ENCODE measurements at regions not wholly inside any gene's neighbourhood (a gene's known extent, or its start where the extent isn't known, plus 50 kb on each side); places are given as distances from the start of the nearest gene placed in this dataset.

DNA sequence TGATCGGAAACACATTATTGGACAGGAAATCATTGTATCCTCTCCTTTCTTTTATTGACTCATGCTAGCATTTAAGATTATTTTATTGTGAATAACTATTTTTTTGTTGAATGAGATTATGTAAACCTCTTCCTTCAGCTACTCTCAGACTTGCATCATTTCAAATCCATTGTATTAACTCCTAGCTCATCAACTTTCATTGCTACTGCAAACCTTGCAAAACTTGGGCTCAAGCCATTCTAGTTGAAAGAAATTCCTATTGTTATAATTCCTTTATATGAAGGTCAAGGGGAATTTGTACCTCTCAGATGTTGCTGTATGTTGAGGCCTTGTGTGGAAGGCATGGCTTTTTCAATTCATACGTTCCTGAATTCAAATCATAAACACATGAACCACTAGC lies 1764.6 kb downstream of the SUCLG1 start (continued):
- no peak for TF ChIP-seq YY1 (IDR thresholded peaks at IDR 0.05; ENCODE audit: low read depth, low read length)
- TF ChIP-seq YBX1 (IDR thresholded peaks at IDR 0.05) = no peak
- TF ChIP-seq BCL11A (IDR thresholded peaks at IDR 0.05; ENCODE audit: low read depth, low read length) = no peak
- TF ChIP-seq, protein P1, sequence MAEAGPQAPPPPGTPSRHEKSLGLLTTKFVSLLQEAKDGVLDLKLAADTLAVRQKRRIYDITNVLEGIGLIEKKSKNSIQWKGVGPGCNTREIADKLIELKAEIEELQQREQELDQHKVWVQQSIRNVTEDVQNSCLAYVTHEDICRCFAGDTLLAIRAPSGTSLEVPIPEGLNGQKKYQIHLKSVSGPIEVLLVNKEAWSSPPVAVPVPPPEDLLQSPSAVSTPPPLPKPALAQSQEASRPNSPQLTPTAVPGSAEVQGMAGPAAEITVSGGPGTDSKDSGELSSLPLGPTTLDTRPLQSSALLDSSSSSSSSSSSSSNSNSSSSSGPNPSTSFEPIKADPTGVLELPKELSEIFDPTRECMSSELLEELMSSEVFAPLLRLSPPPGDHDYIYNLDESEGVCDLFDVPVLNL (IDR thresholded peaks at IDR 0.05; ENCODE audit: low read depth, low read length) = no peak

DNA sequence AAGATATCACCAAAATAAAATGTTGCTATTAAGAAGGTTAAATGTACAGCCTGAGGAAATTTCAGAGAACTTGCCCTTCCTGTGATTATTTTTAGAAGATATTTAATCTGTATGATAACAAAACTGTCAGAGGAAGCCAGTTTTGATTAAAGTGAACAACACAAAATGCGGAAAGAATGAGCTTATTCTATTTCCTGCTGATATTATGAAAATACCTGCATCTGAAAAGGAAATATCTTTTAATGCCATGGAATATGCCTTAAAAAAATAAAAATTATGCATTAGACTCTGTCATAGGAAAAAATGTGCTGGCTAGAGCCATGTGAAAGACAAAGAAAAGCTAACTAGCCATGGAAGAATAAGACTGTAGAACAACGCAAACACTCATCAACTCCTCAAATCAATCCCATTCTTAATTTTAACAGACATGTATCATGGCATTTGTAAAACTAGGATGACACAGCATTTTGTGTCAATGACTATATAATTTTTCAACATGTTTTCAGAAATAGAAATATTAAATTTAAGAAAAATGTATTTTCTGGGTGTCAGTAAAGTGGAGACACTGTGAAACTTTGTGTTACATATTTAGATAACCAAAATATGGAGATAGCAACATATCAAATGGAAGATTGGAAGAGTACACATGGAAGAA lies 1768.2 kb downstream of the SUCLG1 start:
- Histone ChIP-seq H2AFZ (ENCODE audit: control insufficient read depth, low read depth, low read length) (no peak overlapping the region), H3K4me1 (ENCODE audit: control insufficient read depth, insufficient read depth, low read length) (no peaks in the 10 kb centered on the region), H3K27ac (ENCODE audit: control insufficient read depth, insufficient read depth) (no peak overlapping the region), H3K79me2 (ENCODE audit: control insufficient read depth, insufficient read depth, low read length) (no peaks in the 10 kb centered on the region), H4K20me1 (ENCODE audit: control insufficient read depth, insufficient read depth) (no peaks in the 10 kb centered on the region), H3K4me3 (no peak overlapping the region), H3K27me3 (replicated peaks in 1 of 2; ENCODE audit: control insufficient read depth in 2 of 2, insufficient read depth in 2 of 2, low read length in 1 of 2) (no peaks in the 10 kb centered on the region), H3K9me3 (replicated peaks; ENCODE audit: control insufficient read depth, insufficient read depth, low read length) (no peaks in the 10 kb centered on the region), H3K9ac (ENCODE audit: control insufficient read depth, insufficient read depth, low read length) (no peak overlapping the region), H3K4me2 (ENCODE audit: control insufficient read depth, insufficient read depth) (no peak overlapping the region), H3K36me3 (ENCODE audit: control insufficient read depth in 2 of 2, insufficient read depth in 2 of 2, low read length in 1 of 2) (no peaks in the 10 kb centered on the region)
- DNase-seq (ENCODE audit: low read depth, low spot score) (no peak), ATAC-seq (no peak), FAIRE-seq (no peak)
- ChIA-PET CTCF (no interaction called here), SMC1A (ENCODE audit: uncharacterized antibody, unreplicated experiment) (no interaction called here), RAD21 (ENCODE audit: unreplicated experiment) (no interaction called here), POLR2A (no interaction called here)
- TF ChIP-seq IKZF1 (conservative IDR thresholded peaks at IDR 0.05) (no peak), ZZZ3 (IDR thresholded peaks at IDR 0.05; ENCODE audit: control insufficient read depth, insufficient read length, low read depth) (no peak), SREBF1 (IDR thresholded peaks at IDR 0.05; ENCODE audit: low read length) (no peak), SMC3 (IDR thresholded peaks at IDR 0.05; ENCODE audit: borderline replicate concordance, low read length) (no peak), MXI1 (IDR thresholded peaks at IDR 0.05; ENCODE audit: low read depth, low read length) (no peak), SMAD5 (IDR thresholded peaks at IDR 0.05; ENCODE audit: low read depth) (no peak), BHLHE40 (IDR thresholded peaks at IDR 0.05; ENCODE audit: borderline replicate concordance in 1 of 2, low read depth in 2 of 2, low read length in 1 of 2) (no peak), JUND (IDR thresholded peaks at IDR 0.05; ENCODE audit: low read depth, low read length) (no peak), MEF2B (IDR thresholded peaks at IDR 0.05; ENCODE audit: partially characterized antibody, poor library complexity, severe bottlenecking) (no peak)
- TF ChIP-seq, protein P2, sequence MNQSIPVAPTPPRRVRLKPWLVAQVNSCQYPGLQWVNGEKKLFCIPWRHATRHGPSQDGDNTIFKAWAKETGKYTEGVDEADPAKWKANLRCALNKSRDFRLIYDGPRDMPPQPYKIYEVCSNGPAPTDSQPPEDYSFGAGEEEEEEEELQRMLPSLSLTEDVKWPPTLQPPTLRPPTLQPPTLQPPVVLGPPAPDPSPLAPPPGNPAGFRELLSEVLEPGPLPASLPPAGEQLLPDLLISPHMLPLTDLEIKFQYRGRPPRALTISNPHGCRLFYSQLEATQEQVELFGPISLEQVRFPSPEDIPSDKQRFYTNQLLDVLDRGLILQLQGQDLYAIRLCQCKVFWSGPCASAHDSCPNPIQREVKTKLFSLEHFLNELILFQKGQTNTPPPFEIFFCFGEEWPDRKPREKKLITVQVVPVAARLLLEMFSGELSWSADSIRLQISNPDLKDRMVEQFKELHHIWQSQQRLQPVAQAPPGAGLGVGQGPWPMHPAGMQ (IDR thresholded peaks at IDR 0.05; ENCODE audit: borderline replicate concordance) = no peak
- TF ChIP-seq, protein P3, sequence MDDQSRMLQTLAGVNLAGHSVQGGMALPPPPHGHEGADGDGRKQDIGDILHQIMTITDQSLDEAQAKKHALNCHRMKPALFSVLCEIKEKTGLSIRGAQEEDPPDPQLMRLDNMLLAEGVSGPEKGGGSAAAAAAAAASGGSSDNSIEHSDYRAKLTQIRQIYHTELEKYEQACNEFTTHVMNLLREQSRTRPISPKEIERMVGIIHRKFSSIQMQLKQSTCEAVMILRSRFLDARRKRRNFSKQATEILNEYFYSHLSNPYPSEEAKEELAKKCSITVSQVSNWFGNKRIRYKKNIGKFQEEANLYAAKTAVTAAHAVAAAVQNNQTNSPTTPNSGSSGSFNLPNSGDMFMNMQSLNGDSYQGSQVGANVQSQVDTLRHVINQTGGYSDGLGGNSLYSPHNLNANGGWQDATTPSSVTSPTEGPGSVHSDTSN (IDR thresholded peaks at IDR 0.05; ENCODE audit: insufficient replicate concordance, low read depth, low read length) = no peak
- TF ChIP-seq, protein P4, sequence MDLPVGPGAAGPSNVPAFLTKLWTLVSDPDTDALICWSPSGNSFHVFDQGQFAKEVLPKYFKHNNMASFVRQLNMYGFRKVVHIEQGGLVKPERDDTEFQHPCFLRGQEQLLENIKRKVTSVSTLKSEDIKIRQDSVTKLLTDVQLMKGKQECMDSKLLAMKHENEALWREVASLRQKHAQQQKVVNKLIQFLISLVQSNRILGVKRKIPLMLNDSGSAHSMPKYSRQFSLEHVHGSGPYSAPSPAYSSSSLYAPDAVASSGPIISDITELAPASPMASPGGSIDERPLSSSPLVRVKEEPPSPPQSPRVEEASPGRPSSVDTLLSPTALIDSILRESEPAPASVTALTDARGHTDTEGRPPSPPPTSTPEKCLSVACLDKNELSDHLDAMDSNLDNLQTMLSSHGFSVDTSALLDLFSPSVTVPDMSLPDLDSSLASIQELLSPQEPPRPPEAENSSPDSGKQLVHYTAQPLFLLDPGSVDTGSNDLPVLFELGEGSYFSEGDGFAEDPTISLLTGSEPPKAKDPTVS (IDR thresholded peaks at IDR 0.05; ENCODE audit: low read depth, low read length) = no peak
- 25% methylated on average over 2 of the region's 2 CpGs for WGBS (ENCODE audit: insufficient coverage, insufficient replicate concordance, low lambda C conversion rate, missing lambda C conversion rate)
- no TSS peak for BruUV-seq (replicated peaks)
- intact Hi-C loops (cut with micrococcal nuclease; ENCODE audit: unreplicated experiment) = no loop called here
- in situ Hi-C loops (cut with MboI) = no loop called here
